ENCODE measurements at regions not wholly inside any gene's neighbourhood (a gene's known extent, or its start where the extent isn't known, plus 50 kb on each side); places are given as distances from the start of the nearest gene placed in this dataset.

DNA sequence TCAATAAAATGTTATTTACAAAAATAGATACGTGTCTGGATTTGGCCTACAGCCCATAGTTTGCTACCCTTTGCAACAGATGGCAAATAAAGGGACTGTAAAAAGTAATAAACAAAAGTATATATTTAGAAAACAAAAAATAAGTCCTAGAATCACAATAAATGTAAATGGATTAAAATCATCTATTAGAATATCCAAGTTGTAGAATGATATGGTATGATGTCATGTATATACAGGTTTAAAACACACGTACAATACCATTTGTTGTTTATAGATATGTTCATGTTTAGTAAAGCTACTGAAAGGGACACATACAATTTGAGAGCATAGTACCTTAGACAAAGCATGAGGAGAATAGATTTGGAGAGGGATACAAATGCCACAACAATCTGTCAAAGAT lies 219.5 kb downstream of the BCL11B start:
- DNase-seq, result no peak
- no peaks in the 10 kb centered on the region for H3K9me3 ChIP-seq (ENCODE audit: severe bottlenecking)
- no peak overlapping the region for H3K4me3 ChIP-seq (ENCODE audit: low read depth, low read length)
- H3K27me3 ChIP-seq (ENCODE audit: insufficient read depth, low read depth, severe bottlenecking), result peaks cover 71% of the 10 kb centered on the region
- H3K27ac ChIP-seq, result no peak overlapping the region
- TF ChIP-seq, protein P1, sequence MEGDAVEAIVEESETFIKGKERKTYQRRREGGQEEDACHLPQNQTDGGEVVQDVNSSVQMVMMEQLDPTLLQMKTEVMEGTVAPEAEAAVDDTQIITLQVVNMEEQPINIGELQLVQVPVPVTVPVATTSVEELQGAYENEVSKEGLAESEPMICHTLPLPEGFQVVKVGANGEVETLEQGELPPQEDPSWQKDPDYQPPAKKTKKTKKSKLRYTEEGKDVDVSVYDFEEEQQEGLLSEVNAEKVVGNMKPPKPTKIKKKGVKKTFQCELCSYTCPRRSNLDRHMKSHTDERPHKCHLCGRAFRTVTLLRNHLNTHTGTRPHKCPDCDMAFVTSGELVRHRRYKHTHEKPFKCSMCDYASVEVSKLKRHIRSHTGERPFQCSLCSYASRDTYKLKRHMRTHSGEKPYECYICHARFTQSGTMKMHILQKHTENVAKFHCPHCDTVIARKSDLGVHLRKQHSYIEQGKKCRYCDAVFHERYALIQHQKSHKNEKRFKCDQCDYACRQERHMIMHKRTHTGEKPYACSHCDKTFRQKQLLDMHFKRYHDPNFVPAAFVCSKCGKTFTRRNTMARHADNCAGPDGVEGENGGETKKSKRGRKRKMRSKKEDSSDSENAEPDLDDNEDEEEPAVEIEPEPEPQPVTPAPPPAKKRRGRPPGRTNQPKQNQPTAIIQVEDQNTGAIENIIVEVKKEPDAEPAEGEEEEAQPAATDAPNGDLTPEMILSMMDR (IDR thresholded peaks at IDR 0.05; ENCODE audit: low read depth, low read length), result no peak
- H3K36me3 ChIP-seq, result no peaks in the 10 kb centered on the region

DNA sequence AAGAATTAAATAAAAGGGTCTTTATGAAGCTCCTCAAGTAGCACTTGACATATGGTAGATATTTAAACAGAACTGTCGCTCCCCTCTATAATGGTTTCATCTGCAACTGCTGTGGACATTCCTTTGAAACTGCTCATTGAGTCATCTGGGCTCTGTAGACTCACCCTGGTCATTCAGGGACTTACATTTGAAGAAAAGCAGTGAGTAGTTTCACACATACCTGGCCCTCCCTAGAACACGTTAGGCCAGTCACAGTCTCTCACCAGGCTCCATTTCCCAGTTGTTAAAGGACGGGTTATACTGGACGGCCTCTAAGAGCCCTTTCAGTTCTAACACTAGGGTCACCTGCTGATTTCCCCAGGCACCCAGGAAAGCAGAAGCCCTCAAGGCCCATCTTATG lies 217.0 kb downstream of the BCL11B start:
- Histone ChIP-seq H3K27ac (no peak overlapping the region), H3K9me3 (ENCODE audit: severe bottlenecking) (no peaks in the 10 kb centered on the region), H3K27me3 (ENCODE audit: insufficient read depth, low read depth, severe bottlenecking) (peaks cover 74% of the 10 kb centered on the region), H3K36me3 (no peaks in the 10 kb centered on the region), H3K4me3 (ENCODE audit: low read depth, low read length) (no peak overlapping the region)
- TF ChIP-seq, protein P1 (IDR thresholded peaks at IDR 0.05; ENCODE audit: low read depth, low read length), result no peak
- DNase-seq, result no peak

DNA sequence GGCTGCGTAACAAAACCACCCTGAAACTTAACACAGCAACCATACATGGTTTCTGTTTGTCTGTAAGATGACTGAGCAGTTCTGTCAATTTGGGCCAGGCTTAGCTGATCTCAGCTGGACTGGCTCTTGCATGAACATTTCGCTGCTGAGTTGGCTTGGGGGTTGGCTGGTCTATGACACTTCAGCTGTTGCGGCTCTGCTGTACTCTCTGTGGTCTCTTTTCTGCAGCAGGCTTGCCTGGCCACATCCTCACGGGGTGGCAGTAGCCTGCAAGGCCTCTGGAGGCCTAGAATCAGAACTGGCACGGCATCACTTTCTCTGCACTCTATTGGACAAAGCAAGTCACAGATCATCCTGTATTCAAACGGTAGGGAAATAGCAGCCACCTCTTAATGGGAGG lies 216.2 kb downstream of the BCL11B start:
- Histone ChIP-seq H3K27me3 (ENCODE audit: insufficient read depth, low read depth, severe bottlenecking) (peaks cover 82% of the 10 kb centered on the region), H3K36me3 (no peaks in the 10 kb centered on the region), H3K27ac (no peak overlapping the region), H3K9me3 (ENCODE audit: severe bottlenecking) (no peaks in the 10 kb centered on the region), H3K4me3 (ENCODE audit: low read depth, low read length) (no peak overlapping the region)
- TF ChIP-seq, protein P1 (IDR thresholded peaks at IDR 0.05; ENCODE audit: low read depth, low read length), result no peak
- DNase-seq, result no peak

DNA sequence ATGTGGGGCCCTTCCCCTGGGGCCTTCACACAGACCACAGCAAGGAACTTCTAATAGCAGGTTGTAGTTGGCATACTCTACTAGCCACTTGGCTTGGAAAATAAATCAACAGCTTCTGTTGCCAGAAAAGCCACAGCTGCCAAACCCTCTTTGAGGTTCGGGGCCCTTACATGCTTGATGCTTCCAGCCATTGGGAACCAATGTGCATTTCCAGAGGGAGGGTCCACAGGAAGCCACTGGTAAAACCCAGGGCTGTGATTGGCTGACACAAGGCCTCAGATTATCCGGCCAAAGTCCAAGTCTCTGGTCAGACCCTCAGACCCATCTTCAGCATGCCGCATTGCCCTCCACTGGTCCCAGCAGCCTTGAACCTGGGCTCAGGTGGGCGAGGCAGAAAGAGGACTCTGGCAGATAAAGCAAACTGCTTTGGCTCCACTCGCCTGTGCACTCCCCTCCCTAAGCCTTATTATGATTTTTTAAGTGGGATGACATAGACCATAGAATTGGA lies 214.4 kb downstream of the BCL11B start:
- Histone ChIP-seq H3K27ac (no peak overlapping the region), H3K27me3 (ENCODE audit: insufficient read depth, low read depth, severe bottlenecking) (peaks cover 87% of the 10 kb centered on the region), H3K4me3 (ENCODE audit: low read depth, low read length) (no peak overlapping the region), H3K36me3 (no peaks in the 10 kb centered on the region), H3K9me3 (ENCODE audit: severe bottlenecking) (no peaks in the 10 kb centered on the region)
- no peak for DNase-seq
- TF ChIP-seq, protein P1 (IDR thresholded peaks at IDR 0.05; ENCODE audit: low read depth, low read length), result no peak

DNA sequence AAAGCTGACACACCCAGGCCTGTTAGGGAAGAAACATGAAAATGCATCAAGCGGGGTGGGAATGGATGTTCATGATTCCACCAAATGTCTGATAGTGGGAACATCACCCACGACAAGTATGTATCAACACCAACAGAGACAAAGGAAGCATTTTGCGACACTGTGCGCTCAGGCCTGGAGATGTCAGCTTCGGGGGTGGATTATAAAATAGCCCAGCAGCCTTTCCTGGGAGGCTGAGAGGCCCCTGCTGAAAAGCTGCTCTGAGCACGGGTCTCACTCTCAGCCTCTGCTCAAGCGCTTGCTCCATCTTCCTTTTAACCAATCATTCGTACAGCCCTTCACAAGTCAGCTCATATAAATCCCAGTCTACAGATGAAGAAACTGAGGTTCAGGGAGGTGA lies 213.5 kb downstream of the BCL11B start:
- Histone ChIP-seq H3K36me3 (no peaks in the 10 kb centered on the region), H3K27me3 (ENCODE audit: insufficient read depth, low read depth, severe bottlenecking) (peaks cover 92% of the 10 kb centered on the region), H3K9me3 (ENCODE audit: severe bottlenecking) (no peaks in the 10 kb centered on the region), H3K4me3 (ENCODE audit: low read depth, low read length) (no peak overlapping the region), H3K27ac (no peak overlapping the region)
- no peak for DNase-seq
- TF ChIP-seq, protein P1 (IDR thresholded peaks at IDR 0.05; ENCODE audit: low read depth, low read length), result no peak

DNA sequence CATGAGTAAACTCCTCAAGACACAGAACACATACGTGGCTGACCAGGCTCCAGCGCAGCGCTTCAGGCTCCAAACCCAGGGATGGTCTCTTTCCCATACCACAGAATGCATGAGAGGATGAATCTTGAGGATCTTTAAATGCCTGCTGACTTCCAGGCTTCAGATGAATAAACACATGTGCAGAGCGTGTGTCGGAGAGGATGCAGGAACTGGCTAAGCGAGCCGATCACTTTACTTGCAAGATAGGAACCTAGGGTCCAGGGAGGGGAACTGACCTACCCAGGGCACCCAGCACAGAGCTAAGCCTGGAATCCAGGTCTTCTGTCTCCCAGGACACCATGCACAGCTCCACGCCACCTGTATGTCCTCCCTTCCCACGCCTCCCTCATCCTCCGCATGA lies 209.8 kb downstream of the BCL11B start:
- TF ChIP-seq, protein P1 (IDR thresholded peaks at IDR 0.05; ENCODE audit: low read depth, low read length), result no peak
- H3K9me3 ChIP-seq (ENCODE audit: severe bottlenecking), result no peaks in the 10 kb centered on the region

More for the DNA sequence above, 209.8 kb downstream of the BCL11B start:
- no peak for DNase-seq
- Histone ChIP-seq H3K27ac (no peak overlapping the region), H3K27me3 (ENCODE audit: insufficient read depth, low read depth, severe bottlenecking) (peaks cover 92% of the 10 kb centered on the region), H3K4me3 (ENCODE audit: low read depth, low read length) (no peak overlapping the region), H3K36me3 (no peaks in the 10 kb centered on the region)
